SK-N-SH (cell line): ENCODE measurements at regions not wholly inside any gene's neighbourhood (a gene's known extent, or its start where the extent isn't known, plus 50 kb on each side); places are given as distances from the start of the nearest gene placed in this dataset.
"Not testable (repeated sequence)": the region's sequence is repeated elsewhere in the genome, so short reads cannot be mapped to it uniquely, and the experiment has no call there.

Experiments used
- CTCF ChIA-PET: fragments of 300-600, 350-600 bp; formaldehyde crosslinking; extraction: SDS; loops from one replicate; lab custom pipeline; 2021; lab: Yijun Ruan, JAX
- POLR2A ChIA-PET: fragments of 350-600 bp; sonication (Branson Sonifier 250); formaldehyde crosslinking; extraction: SDS; loops from one replicate; lab custom pipeline; 2020; ENCODE audit warnings: antibody characterized with exemption, inconsistent platforms; lab: Yijun Ruan, JAX
- DNase-seq: peaks from one replicate; pipeline ENCODE4 v3.0.0; 2012
- H2AFZ ChIP-seq: fragments of 200-600 bp; sonication (generic); 2 replicates; pipeline ENCODE4 v1.8.1; 2016; ENCODE audit warnings: antibody characterized with exemption, mild to moderate bottlenecking, low read depth
- H3F3A ChIP-seq: fragments of 200-600 bp; sonication (generic); replicated peaks from 2 replicates; pipeline ENCODE3; 2016; ENCODE audit warnings: antibody characterized with exemption, mild to moderate bottlenecking; ENCODE audit not compliant: insufficient read depth
- H3K27ac ChIP-seq, 2 experiments: fragments of 200-500 bp in 1 of 2; fragments of 200-600 bp in 1 of 2; sonication (Bioruptor generic) in 1 of 2; sonication (generic), shearing (Covaris generic) in 1 of 2; 2 replicates each; pipeline versions ENCODE4 v1.5.1 to v1.6.1; 2014 to 2016; ENCODE audit warnings: low read depth in 2 of 2, inconsistent platforms in 1 of 2, low read length in 1 of 2, mild to moderate bottlenecking in 1 of 2, mixed read lengths in 1 of 2
- H3K27me3 ChIP-seq: fragments of 200-600 bp; sonication (generic), shearing (Covaris generic); 2 replicates; pipeline ENCODE4 v1.6.1; 2016; ENCODE audit warnings: mixed run types; ENCODE audit not compliant: insufficient read depth
- H3K36me3 ChIP-seq, 2 experiments: fragments of 200-500 bp in 1 of 2; fragments of 200-600 bp in 1 of 2; sonication (Bioruptor generic) in 1 of 2; sonication (generic) in 1 of 2; replicated peaks in 1 of 2; 2 replicates each; pipeline versions ENCODE3 to v1.5.1; 2014 to 2016; ENCODE audit warnings: low read length in 1 of 2, mild to moderate bottlenecking in 1 of 2; ENCODE audit not compliant: insufficient read depth in 2 of 2, control insufficient read depth in 1 of 2
- H3K4me1 ChIP-seq, 2 experiments: fragments of 200-500 bp in 1 of 2; fragments of 200-600 bp in 1 of 2; sonication (Bioruptor generic) in 1 of 2; sonication (generic), shearing (Covaris generic) in 1 of 2; 2 replicates each; pipeline versions ENCODE4 v1.5.1 to v1.6.1; 2014 to 2016; ENCODE audit warnings: low read depth in 1 of 2, low read length in 1 of 2, mixed run types in 1 of 2; ENCODE audit not compliant: insufficient read depth in 2 of 2, control insufficient read depth in 1 of 2
- H3K4me2 ChIP-seq: fragments of 200-600 bp; sonication (generic), shearing (Covaris generic); 2 replicates; pipeline ENCODE4 v1.6.1; 2017; ENCODE audit warnings: mixed run types
- H3K4me3 ChIP-seq, 2 experiments: fragments of 200-500 bp in 1 of 2; fragments of 200-600 bp in 1 of 2; sonication (Bioruptor generic) in 1 of 2; sonication (generic), shearing (Covaris generic) in 1 of 2; 2 replicates each; pipeline versions ENCODE4 v1.5.1 to v1.8.1; 2014 to 2016; ENCODE audit warnings: low read depth in 2 of 2, inconsistent platforms in 1 of 2, low read length in 1 of 2, mild to moderate bottlenecking in 1 of 2, mixed read lengths in 1 of 2, moderate library complexity in 1 of 2
- H3K79me2 ChIP-seq: fragments of 200-600 bp; sonication (generic); 2 replicates; pipeline ENCODE4 v1.8.1; 2017; ENCODE audit warnings: mild to moderate bottlenecking; ENCODE audit not compliant: insufficient read depth
- H3K9ac ChIP-seq: fragments of 200-600 bp; sonication (generic); 2 replicates; pipeline ENCODE4 v1.6.1; 2017; ENCODE audit warnings: mixed run types
- H3K9me2 ChIP-seq: fragments of 200-600 bp; sonication (generic); 2 replicates; pipeline ENCODE4 v1.6.1; 2017; ENCODE audit warnings: mixed run types
- H3K9me3 ChIP-seq: fragments of 200-600 bp; sonication (generic); 2 replicates; pipeline ENCODE4 v1.6.1; 2017; ENCODE audit warnings: mixed run types, mild to moderate bottlenecking, moderate library complexity
- H4K20me1 ChIP-seq: fragments of 200-600 bp; sonication (generic); 2 replicates; pipeline ENCODE4 v1.6.1; 2017; ENCODE audit warnings: mild to moderate bottlenecking, mixed run types; ENCODE audit not compliant: insufficient read depth
- ELF1 ChIP-seq: IDR thresholded peaks from 2 replicates; pipeline ENCODE4 v1.4.0; 2012
- EP300 ChIP-seq, 2 experiments: IDR thresholded peaks; 2 replicates each; pipeline versions ENCODE4 v1.4.0 to v1.6.1; 2012; ENCODE audit warnings: borderline replicate concordance in 1 of 2, low read depth in 1 of 2, low read length in 1 of 2
- GABPA ChIP-seq: IDR thresholded peaks from 2 replicates; pipeline ENCODE4 v1.4.0; 2012; ENCODE audit warnings: low read depth, mild to moderate bottlenecking
- MEF2A ChIP-seq: IDR thresholded peaks from 2 replicates; pipeline ENCODE4 v1.4.0; 2012; ENCODE audit warnings: low read depth, borderline replicate concordance
- NFIC ChIP-seq: IDR thresholded peaks from 2 replicates; pipeline ENCODE4 v1.4.0; 2012; ENCODE audit warnings: borderline replicate concordance
- POLR2AphosphoS5 ChIP-seq: IDR thresholded peaks from 2 replicates; pipeline ENCODE4 v1.6.1; 2012; ENCODE audit warnings: low read depth, low read length
- RCOR1 ChIP-seq: fragments of 150-350 bp; IDR thresholded peaks from 2 replicates; pipeline ENCODE4 v1.6.1; 2017; ENCODE audit warnings: antibody characterized with exemption, low read length
- RXRA ChIP-seq: IDR thresholded peaks from 2 replicates; pipeline ENCODE4 v1.4.0; 2012; ENCODE audit warnings: low read depth, mild to moderate bottlenecking, borderline replicate concordance
- SIN3A ChIP-seq: IDR thresholded peaks from 2 replicates; pipeline ENCODE4 v1.6.1; 2012; ENCODE audit warnings: low read depth, mild to moderate bottlenecking, low read length, moderate library complexity, borderline replicate concordance
- TAF1 ChIP-seq: IDR thresholded peaks from 2 replicates; pipeline ENCODE4 v1.6.1; 2012; ENCODE audit warnings: low read depth, mild to moderate bottlenecking, low read length, moderate library complexity, borderline replicate concordance
- TCF12 ChIP-seq: IDR thresholded peaks from 2 replicates; pipeline ENCODE4 v1.4.0; 2012
- TEAD4 ChIP-seq: IDR thresholded peaks from 2 replicates; pipeline ENCODE4 v1.4.0; 2012; ENCODE audit warnings: mild to moderate bottlenecking, borderline replicate concordance; ENCODE audit not compliant: insufficient read depth
- USF1 ChIP-seq: IDR thresholded peaks from 2 replicates; pipeline ENCODE4 v1.4.0; 2012; ENCODE audit warnings: low read depth, borderline replicate concordance
- USF2 ChIP-seq: fragments of 150-350 bp; IDR thresholded peaks from 2 replicates; pipeline ENCODE4 v1.6.1; 2017; ENCODE audit warnings: antibody characterized with exemption, low read length, low read depth, borderline replicate concordance
- WGBS: methylation state at CpG from one replicate; pipeline ENCODE4 v1.1.6; 2017; ENCODE audit warnings: low lambda C conversion rate; 5-methylcytosine and 5-hydroxymethylcytosine counted together
- TF ChIP-seq, protein P1 (sequence below): fragments of 200-600 bp; sonication (generic); IDR thresholded peaks from 2 replicates; pipeline ENCODE4 v1.6.1; 2017; ENCODE audit warnings: antibody characterized with exemption, mild to moderate bottlenecking, moderate library complexity
- TF ChIP-seq, protein P2 (sequence below): IDR thresholded peaks from 2 replicates; pipeline ENCODE4 v1.4.0; 2012; ENCODE audit warnings: low read depth, borderline replicate concordance

- Histone ChIP-seq H4K20me1 (no peaks in the 10 kb centered on the region), H3K4me1 (no peaks in the 10 kb centered on the region), H2AFZ (no peak overlapping the region), H3K36me3 (no peaks in the 10 kb centered on the region), H3F3A (no peaks in the 10 kb centered on the region), H3K9me2 (no peaks in the 10 kb centered on the region), H3K79me2 (no peaks in the 10 kb centered on the region), H3K4me3 (no peak overlapping the region), H3K9ac (no peak overlapping the region), H3K4me2 (no peak overlapping the region), H3K27ac (no peak overlapping the region), H3K27me3 (no peaks in the 10 kb centered on the region; the same call in 1 of the 2 replicates), H3K9me3 (no peaks in the 10 kb centered on the region)
- ChIA-PET POLR2A (no interaction called here), CTCF (interaction anchor here (0.9 kb wide), 1 partner anchor 17 kb away, joined by 3 read pairs; no protein-coding TSS in a partner anchor)
- DNase-seq: no peak
- TF ChIP-seq RXRA: no peak
- TF ChIP-seq, protein P1, sequence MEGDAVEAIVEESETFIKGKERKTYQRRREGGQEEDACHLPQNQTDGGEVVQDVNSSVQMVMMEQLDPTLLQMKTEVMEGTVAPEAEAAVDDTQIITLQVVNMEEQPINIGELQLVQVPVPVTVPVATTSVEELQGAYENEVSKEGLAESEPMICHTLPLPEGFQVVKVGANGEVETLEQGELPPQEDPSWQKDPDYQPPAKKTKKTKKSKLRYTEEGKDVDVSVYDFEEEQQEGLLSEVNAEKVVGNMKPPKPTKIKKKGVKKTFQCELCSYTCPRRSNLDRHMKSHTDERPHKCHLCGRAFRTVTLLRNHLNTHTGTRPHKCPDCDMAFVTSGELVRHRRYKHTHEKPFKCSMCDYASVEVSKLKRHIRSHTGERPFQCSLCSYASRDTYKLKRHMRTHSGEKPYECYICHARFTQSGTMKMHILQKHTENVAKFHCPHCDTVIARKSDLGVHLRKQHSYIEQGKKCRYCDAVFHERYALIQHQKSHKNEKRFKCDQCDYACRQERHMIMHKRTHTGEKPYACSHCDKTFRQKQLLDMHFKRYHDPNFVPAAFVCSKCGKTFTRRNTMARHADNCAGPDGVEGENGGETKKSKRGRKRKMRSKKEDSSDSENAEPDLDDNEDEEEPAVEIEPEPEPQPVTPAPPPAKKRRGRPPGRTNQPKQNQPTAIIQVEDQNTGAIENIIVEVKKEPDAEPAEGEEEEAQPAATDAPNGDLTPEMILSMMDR: no peak
- TF ChIP-seq NFIC: no peak
- TF ChIP-seq MEF2A: no peak
- no peak for TF ChIP-seq TAF1
- no peak for TF ChIP-seq POLR2AphosphoS5
- no peak for TF ChIP-seq USF1
- no peak for TF ChIP-seq EP300 (IDR thresholded peaks at IDR 0.05; ENCODE audit: borderline replicate concordance in 1 of 2, low read depth in 1 of 2, low read length in 1 of 2)
- 48% methylated on average over 4 of the region's 4 CpGs for WGBS
Measured at GRCh38 chrX:109785053-109785452, 52.0 kb upstream of the ACSL4 start.

DNA sequence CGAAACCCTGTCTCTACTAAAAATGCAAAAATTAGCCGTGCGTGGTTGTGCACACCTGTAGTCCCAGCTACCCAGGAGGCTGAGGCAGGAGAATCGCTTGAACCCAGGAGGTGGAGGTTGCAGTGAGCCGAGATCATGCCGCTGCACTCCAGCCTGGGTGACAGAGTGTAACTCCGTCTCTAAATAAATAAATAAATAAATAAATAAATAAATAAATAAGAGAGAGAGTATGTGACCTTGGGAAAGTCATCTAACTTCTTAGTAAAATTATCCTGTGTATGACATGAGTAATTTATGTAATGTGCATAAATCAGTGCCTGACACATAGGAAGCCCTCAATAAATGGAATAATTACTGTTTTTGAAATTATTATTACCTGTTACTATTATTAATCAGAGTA, 57.5 kb upstream of the ACSL4 start:
- H3K4me2 ChIP-seq, H3K36me3 ChIP-seq, H3K79me2 ChIP-seq, H3F3A ChIP-seq, DNase-seq, H2AFZ ChIP-seq, H3K4me1 ChIP-seq, H3K9me2 ChIP-seq, H4K20me1 ChIP-seq, H3K9me3 ChIP-seq, H3K4me3 ChIP-seq, H3K27ac ChIP-seq, H3K9ac ChIP-seq, H3K27me3 ChIP-seq, POLR2A ChIA-PET: not testable (repeated sequence)
- WGBS: 67% methylated on average over 7 of the region's 7 CpGs
- CTCF ChIA-PET: interaction anchor here (1.0 kb wide), 1 partner anchor 66 kb away, joined by 3 read pairs; no protein-coding TSS in a partner anchor

DNA sequence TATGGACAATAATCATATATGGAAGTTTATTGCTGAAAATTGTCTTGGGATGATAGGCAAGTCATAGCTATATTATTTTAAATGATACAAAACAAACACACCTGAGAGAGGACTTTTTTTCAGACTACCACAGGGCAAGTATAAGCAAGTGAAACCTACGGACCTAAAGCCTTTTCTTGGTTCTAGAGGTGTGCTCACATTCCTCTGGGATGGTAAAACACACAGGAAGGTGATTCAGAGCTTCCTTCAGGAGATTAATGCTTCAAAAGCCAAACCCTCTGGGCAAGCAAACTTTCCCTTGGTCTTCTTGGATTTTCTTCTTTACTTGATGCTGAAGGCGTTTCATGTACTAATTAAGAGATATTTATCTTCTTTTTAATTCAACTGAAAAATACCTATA, 60.1 kb upstream of the ACSL4 start:
- Histone ChIP-seq H3K9me3 (no peaks in the 10 kb centered on the region), H2AFZ (no peak overlapping the region), H3K9me2 (no peaks in the 10 kb centered on the region), H3K4me1 (no peaks in the 10 kb centered on the region; a peak in 1 of 4 replicates), H3K36me3 (no peaks in the 10 kb centered on the region), H3K9ac (no peak overlapping the region), H3K27ac (no peak overlapping the region), H3F3A (no peaks in the 10 kb centered on the region), H3K4me2 (no peak overlapping the region), H4K20me1 (no peaks in the 10 kb centered on the region), H3K79me2 (no peaks in the 10 kb centered on the region), H3K4me3 (no peak overlapping the region), H3K27me3 (no peaks in the 10 kb centered on the region)
- CTCF ChIA-PET: no interaction called here
- POLR2A ChIA-PET: no interaction called here
- 38% methylated on average over 2 of the region's 2 CpGs for WGBS
- no peak for DNase-seq
- TF ChIP-seq USF2: no peak
- TF ChIP-seq TCF12: no peak
- TF ChIP-seq USF1: no peak
- TF ChIP-seq POLR2AphosphoS5: no peak
- no peak for TF ChIP-seq TAF1
- no peak for TF ChIP-seq SIN3A
- TF ChIP-seq TEAD4: no peak
- TF ChIP-seq, protein P2, sequence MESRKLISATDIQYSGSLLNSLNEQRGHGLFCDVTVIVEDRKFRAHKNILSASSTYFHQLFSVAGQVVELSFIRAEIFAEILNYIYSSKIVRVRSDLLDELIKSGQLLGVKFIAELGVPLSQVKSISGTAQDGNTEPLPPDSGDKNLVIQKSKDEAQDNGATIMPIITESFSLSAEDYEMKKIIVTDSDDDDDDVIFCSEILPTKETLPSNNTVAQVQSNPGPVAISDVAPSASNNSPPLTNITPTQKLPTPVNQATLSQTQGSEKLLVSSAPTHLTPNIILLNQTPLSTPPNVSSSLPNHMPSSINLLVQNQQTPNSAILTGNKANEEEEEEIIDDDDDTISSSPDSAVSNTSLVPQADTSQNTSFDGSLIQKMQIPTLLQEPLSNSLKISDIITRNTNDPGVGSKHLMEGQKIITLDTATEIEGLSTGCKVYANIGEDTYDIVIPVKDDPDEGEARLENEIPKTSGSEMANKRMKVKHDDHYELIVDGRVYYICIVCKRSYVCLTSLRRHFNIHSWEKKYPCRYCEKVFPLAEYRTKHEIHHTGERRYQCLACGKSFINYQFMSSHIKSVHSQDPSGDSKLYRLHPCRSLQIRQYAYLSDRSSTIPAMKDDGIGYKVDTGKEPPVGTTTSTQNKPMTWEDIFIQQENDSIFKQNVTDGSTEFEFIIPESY: no peak
- no peak for TF ChIP-seq ELF1
- no peak for TF ChIP-seq EP300 (IDR thresholded peaks at IDR 0.05; ENCODE audit: borderline replicate concordance in 1 of 2, low read depth in 1 of 2, low read length in 1 of 2)
- TF ChIP-seq GABPA: no peak
- no peak for TF ChIP-seq RCOR1
- no peak for TF ChIP-seq NFIC
